OCI-LY7 (cell line): ENCODE measurements at regions not wholly inside any gene's neighbourhood (a gene's known extent, or its start where the extent isn't known, plus 50 kb on each side); places are given as distances from the start of the nearest gene placed in this dataset.

Source experiments
- BruUV-seq: library from RNA; stranded (reverse); fragments of 400-500 nt; replicated peaks from 2 replicates; lab custom pipeline; 2021; lab: Mats Ljungman, UMichigan
- CTCF ChIA-PET: fragments of 300-600 bp; sonication (Branson Sonifier 250); formaldehyde crosslinking; loops from one replicate; lab custom pipeline; 2022; ENCODE audit warnings: antibody characterized with exemption; ENCODE audit not compliant: unreplicated experiment; lab: Charles Lee
- POLR2A ChIA-PET: fragments of 300-600 bp; sonication (Branson Sonifier 250); formaldehyde crosslinking; loops from one replicate; lab custom pipeline; 2022; ENCODE audit warnings: antibody characterized with exemption; lab: Charles Lee
- DNase-seq: peaks from one replicate; pipeline ENCODE4 v3.0.0-alpha.2; 2015; ENCODE audit warnings: low spot score
- H2AFZ ChIP-seq: fragments of 200-600 bp; sonication (generic), shearing (Covaris generic); 2 replicates; pipeline ENCODE4 v1.6.1; 2014; ENCODE audit warnings: mild to moderate bottlenecking, antibody characterized with exemption, low read length, moderate library complexity
- H3K27ac ChIP-seq: fragments of 200-600 bp; sonication (generic); 2 replicates; pipeline ENCODE4 v1.5.1; 2014; ENCODE audit warnings: mixed run types, low read depth, mild to moderate bottlenecking, moderate library complexity, low read length, inconsistent platforms; ENCODE audit not compliant: poor library complexity, severe bottlenecking
- H3K36me3 ChIP-seq: fragments of 200-600 bp; sonication (generic); 2 replicates; pipeline ENCODE4 v1.6.1; 2014; ENCODE audit warnings: mild to moderate bottlenecking, antibody characterized with exemption, low read length, moderate library complexity, mixed read lengths; ENCODE audit not compliant: insufficient read depth
- H3K4me1 ChIP-seq: fragments of 200-600 bp; sonication (generic); 2 replicates; pipeline ENCODE4 v1.5.1; 2014; ENCODE audit warnings: mild to moderate bottlenecking, low read length; ENCODE audit not compliant: insufficient read depth, poor library complexity, severe bottlenecking
- H3K4me2 ChIP-seq: fragments of 200-600 bp; sonication (generic); 2 replicates; pipeline ENCODE4 v1.6.1; 2014; ENCODE audit warnings: mild to moderate bottlenecking, low read length
- H3K4me3 ChIP-seq: fragments of 200-600 bp; sonication (generic); 2 replicates; pipeline ENCODE4 v1.5.1; 2014; ENCODE audit warnings: mild to moderate bottlenecking, low read depth, low read length; ENCODE audit not compliant: poor library complexity, severe bottlenecking
- H3K79me2 ChIP-seq: fragments of 200-600 bp; sonication (generic); 2 replicates; pipeline ENCODE4 v1.6.1; 2016; ENCODE audit warnings: low read depth, mild to moderate bottlenecking, low read length, moderate library complexity, mixed read lengths; ENCODE audit not compliant: insufficient read depth
- H3K9me2 ChIP-seq: fragments of 200-600 bp; sonication (generic); 2 replicates; pipeline ENCODE4 v1.6.1; 2016; ENCODE audit warnings: mild to moderate bottlenecking, low read length, mixed read lengths; ENCODE audit not compliant: insufficient read depth
- H3K9me3 ChIP-seq: fragments of 200-600 bp; sonication (generic); 2 replicates; pipeline ENCODE4 v1.6.1; 2014; ENCODE audit warnings: mild to moderate bottlenecking, mixed run types, low read length, mixed read lengths
- H4K20me1 ChIP-seq: fragments of 200-600 bp; sonication (generic); 2 replicates; pipeline ENCODE4 v1.6.1; 2014; ENCODE audit warnings: mild to moderate bottlenecking, antibody characterized with exemption, low read length, moderate library complexity, mixed read lengths; ENCODE audit not compliant: insufficient read depth
- CTCF ChIP-seq: fragments of 200-600 bp; sonication (generic); conservative IDR thresholded peaks from 2 replicates; pipeline ENCODE4 v1.5.1; 2014; ENCODE audit warnings: mild to moderate bottlenecking, antibody characterized with exemption, low read length, moderate library complexity, mixed read lengths
- EZH2phosphoT487 ChIP-seq: fragments of 200-600 bp; sonication (generic); IDR thresholded peaks from 2 replicates; pipeline ENCODE4 v1.6.1; 2018; ENCODE audit warnings: low read depth, borderline replicate concordance, mild to moderate bottlenecking, mixed run types, antibody characterized with exemption, low read length, moderate library complexity, mixed read lengths
- intact Hi-C: fragments of 100-400 bp; cut with micrococcal nuclease; formaldehyde crosslinking; loops from one replicate; pipeline ENCODE4 v1.10.0; 2022; ENCODE audit not compliant: unreplicated experiment

- no peak overlapping the region for H3K27ac ChIP-seq
- H2AFZ ChIP-seq, result no peak overlapping the region
- H3K4me1 ChIP-seq, result no peaks in the 10 kb centered on the region
- H4K20me1 ChIP-seq, result no peaks in the 10 kb centered on the region
- BruUV-seq, result no TSS peak
- H3K9me2 ChIP-seq, result no peaks in the 10 kb centered on the region; the same call in 1 of the 2 replicates
- no peaks in the 10 kb centered on the region for H3K9me3 ChIP-seq
- ChIA-PET CTCF (no interaction called here), POLR2A (no interaction called here)
- H3K36me3 ChIP-seq, result no peaks in the 10 kb centered on the region
- intact Hi-C loops, result no loop called here
- H3K79me2 ChIP-seq, result no peaks in the 10 kb centered on the region
- no peak overlapping the region for H3K4me3 ChIP-seq
- H3K4me2 ChIP-seq, result no peak overlapping the region
- DNase-seq, result no peak
- no peak for TF ChIP-seq CTCF
- no peak for TF ChIP-seq EZH2phosphoT487
These were observed 192.7 kb upstream of the NWD2 start for GRCh38 chr4:37051866-37052265.

DNA sequence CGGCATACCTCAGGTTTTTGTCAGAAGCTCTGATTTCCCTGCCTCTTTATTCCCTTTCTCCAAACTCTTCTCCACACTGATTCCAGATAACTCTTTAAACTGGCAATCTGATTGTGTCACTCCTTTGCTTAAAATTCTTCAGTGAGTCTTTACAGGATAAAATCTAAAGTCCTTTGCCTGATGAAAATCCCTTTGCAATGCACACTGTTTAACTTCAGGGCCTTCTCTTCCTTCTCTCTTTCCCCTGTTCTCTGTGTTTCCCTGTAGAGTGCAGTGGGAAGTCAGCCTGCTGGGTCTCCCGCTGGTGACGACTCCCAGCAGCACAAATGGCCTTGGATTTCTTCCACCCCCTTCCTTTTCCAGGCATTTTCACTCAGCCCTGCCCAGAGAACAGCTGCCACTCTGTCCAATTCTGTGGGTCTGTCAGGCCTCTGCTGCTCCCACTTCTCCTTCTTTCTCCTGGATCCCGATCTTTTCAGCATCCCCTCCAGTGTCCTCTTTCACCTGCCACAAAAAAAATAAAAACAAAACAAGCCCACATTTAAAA is 189.9 kb upstream of the NWD2 start:
- TF ChIP-seq EZH2phosphoT487, result no peak
- no peak for TF ChIP-seq CTCF
- H2AFZ ChIP-seq, result no peak overlapping the region
- no peak overlapping the region for H3K27ac ChIP-seq
- no peaks in the 10 kb centered on the region for H3K4me1 ChIP-seq
- H4K20me1 ChIP-seq, result no peaks in the 10 kb centered on the region
- ChIA-PET POLR2A (interaction anchor here (0.6 kb wide), 1 partner anchor 937 kb away, joined by 3 read pairs; no protein-coding TSS in a partner anchor), CTCF (no interaction called here)
- H3K79me2 ChIP-seq, result no peaks in the 10 kb centered on the region
- intact Hi-C loops, result no loop called here
- no peaks in the 10 kb centered on the region; the same call in 1 of the 2 replicates for H3K9me2 ChIP-seq
- no peaks in the 10 kb centered on the region for H3K36me3 ChIP-seq
- BruUV-seq, result no TSS peak
- H3K9me3 ChIP-seq, result no peaks in the 10 kb centered on the region
- DNase-seq, result no peak
- no peak overlapping the region for H3K4me3 ChIP-seq
- H3K4me2 ChIP-seq, result no peak overlapping the region

- POLR2A ChIA-PET, result interaction anchor here (1.2 to 1.3 kb wide), 3 partner anchors 9 to 15 kb away, joined by 3 to 6 read pairs (median 5); no protein-coding TSS in a partner anchor
- Histone ChIP-seq H3K36me3 (no peaks in the 10 kb centered on the region), H2AFZ (no peak overlapping the region), H3K4me3 (no peak overlapping the region), H3K79me2 (no peaks in the 10 kb centered on the region), H3K9me2 (no peaks in the 10 kb centered on the region; the same call in 1 of the 2 replicates), H3K27ac (no peak overlapping the region), H4K20me1 (no peaks in the 10 kb centered on the region), H3K9me3 (no peaks in the 10 kb centered on the region), H3K4me1 (no peaks in the 10 kb centered on the region), H3K4me2 (no peak overlapping the region)
- intact Hi-C loops, result no loop called here
- CTCF ChIA-PET, result no interaction called here
- BruUV-seq, result no TSS peak
- no peak for TF ChIP-seq EZH2phosphoT487
- TF ChIP-seq CTCF, result no peak
- no peak for DNase-seq
These were observed 185.7 kb upstream of the NWD2 start for GRCh38 chr4:37058826-37059225.
